AG10803 (cell line): ENCODE measurements at regions not wholly inside any gene's neighbourhood (a gene's known extent, or its start where the extent isn't known, plus 50 kb on each side); places are given as distances from the start of the nearest gene placed in this dataset.

Experiments used
- DNase-seq: peaks from one replicate; pipeline ENCODE4 v3.0.0; 2010; ENCODE audit warnings: low read depth
- H3K4me3 ChIP-seq: 2 replicates; pipeline ENCODE4 v1.5.1; 2011; ENCODE audit warnings: mild to moderate bottlenecking, low read length, control low read depth
- CTCF ChIP-seq: conservative IDR thresholded peaks from 2 replicates; pipeline ENCODE4 v1.5.1; 2011; ENCODE audit warnings: mild to moderate bottlenecking, low read length, control low read depth, inconsistent platforms

DNA sequence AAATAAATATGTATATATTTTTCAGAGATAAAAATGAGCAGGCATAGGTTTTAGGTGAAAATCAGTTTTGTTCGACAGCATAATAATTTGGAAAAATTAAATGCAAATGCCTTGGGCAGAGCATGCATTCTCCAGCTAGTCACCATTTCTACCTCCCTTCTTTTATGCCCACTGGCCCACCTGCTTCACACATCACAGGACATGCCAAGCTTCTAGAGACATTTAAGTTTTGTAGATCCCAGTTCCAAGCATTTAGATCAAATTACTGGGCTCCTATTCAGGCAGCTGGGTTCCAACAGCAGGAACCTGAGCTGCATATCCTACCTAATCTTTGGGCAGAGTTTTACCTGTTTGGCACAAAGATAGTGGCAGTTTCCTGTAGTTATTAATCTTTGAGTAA is 67.6 kb upstream of the SLC38A4 start:
- H3K4me3 ChIP-seq: no peak overlapping the region
- no peak for DNase-seq
- no peak for TF ChIP-seq CTCF

DNA sequence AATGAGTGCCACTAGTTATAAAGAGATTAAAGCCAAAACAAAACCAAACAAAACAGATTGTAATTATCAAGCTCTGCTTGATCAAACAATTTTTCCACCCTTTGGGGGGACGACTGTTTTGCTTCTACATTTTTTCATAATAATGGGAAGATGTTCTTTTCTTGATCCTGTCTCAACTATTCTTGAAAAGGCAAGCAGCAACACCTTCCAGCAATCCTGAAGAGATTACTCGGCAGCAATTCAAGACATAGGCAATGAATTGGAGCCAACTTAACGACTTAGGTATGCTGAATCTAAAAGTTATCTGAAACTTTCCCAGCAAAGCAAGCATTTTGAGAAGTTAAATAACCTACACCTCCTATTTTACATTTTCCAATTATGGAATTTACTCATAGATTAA is 69.9 kb upstream of the SLC38A4 start:
- no peak overlapping the region for H3K4me3 ChIP-seq
- DNase-seq: no peak
- TF ChIP-seq CTCF: no peak

DNA sequence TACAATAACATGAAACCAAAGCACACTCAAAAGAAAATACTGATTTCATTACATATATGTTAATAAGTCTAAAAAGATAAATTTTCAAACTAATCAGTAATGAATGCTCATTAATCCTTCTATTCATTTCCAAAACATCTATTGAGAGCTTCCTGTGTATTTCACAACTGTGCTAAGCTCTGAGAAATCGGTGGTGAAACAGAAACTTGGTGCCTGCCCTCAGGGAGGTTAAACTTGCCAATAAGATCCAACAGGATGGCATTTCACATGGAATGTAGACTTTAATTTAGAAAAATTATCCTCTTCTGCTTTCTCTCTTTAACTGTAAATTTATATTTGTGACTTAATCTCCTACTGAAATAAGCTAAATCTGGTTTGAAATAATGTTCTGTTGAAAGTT is 70.9 kb upstream of the SLC38A4 start:
- no peak for TF ChIP-seq CTCF
- no peak overlapping the region for H3K4me3 ChIP-seq
- DNase-seq: no peak

DNA sequence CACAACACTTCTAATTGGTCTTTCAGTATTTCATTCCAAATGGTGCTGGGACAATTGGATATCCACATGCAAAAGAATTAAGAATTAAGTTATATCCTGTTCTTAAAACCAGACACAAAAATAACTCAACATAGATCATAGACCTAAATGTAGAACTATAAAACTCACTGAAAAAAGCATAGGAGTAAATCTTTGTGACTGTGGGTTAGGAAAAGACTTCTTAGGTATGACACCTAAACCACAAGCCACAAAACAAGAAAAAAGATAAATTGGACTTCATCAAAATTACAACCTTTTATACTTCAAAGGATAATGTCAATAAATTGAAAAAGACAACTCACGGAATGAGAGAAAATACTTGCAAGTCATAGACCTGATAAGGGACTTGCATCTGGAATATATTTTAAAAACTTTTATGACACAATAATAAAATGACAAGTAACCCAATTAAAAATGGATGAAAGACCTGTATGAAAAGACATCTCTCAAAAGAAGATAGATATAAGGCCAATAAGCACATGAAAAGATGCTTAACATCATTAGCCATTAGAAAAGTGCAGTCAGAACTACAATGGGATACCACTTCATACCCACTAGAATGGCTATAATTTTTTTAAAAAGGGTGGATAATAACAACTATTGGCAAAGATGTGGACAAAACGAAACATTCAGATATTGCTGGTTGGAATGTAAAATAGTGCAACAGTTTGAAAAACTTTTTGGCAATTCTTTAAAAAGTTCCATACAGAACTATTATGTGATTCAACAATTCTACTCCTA is 72.5 kb upstream of the SLC38A4 start:
- H3K4me3 ChIP-seq: no peak overlapping the region
- no peak for DNase-seq
- TF ChIP-seq CTCF: no peak

DNA sequence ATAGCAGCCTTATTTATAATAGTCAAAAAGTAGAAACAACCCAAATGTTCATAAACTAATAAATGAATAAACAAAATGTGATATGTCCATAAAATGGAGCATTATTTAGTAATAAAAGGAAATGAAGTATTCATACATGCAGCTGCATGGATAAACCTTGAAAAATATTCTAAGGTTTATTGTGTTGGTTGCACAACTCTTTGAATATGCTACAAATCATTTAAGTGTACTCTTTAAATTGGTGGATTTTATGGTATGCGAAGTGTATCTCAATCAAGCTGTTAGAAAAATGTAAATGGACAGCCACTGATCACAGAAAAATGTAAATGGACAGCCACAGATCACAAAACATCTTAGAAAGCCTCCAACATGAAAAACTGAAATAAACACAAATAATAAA is 73.2 kb upstream of the SLC38A4 start:
- H3K4me3 ChIP-seq: no peak overlapping the region
- no peak for TF ChIP-seq CTCF
- no peak for DNase-seq

DNA sequence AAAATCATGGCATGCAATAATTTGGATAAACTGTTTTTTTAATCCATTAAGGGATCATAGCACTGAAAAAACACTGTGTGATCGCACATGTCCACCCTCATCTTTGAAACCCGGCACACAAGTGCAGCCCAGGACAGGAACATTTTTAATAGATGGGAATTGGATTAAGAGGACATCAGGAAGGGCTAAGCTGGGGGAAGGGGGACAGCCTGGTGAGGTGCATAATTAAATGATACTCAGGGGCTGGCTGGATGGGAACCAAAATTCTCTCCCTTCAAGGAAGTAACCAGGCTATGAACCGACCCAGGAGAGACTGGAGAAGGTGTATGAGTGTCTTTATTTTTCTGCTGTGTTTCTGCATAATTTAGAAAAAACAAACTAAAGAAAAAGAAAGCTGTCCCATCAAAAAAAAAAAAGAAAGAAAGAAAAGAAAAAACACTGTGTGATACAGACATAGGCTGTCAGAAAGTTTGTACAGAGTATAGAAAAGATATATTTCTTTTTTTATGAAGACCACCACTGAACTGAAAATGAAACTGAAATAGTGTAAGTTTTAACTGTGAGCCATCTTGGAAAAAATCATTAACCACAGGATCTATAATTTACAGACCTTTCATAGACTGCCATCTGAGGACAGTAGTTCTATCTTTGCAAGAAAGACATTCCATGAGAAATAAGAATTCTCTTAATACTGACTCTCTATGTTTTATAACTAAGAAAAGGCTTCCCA is 75.1 kb upstream of the SLC38A4 start:
- no peak for TF ChIP-seq CTCF
- no peak overlapping the region for H3K4me3 ChIP-seq
- DNase-seq: no peak
